ENCODE measurements at regions not wholly inside any gene's neighbourhood (a gene's known extent, or its start where the extent isn't known, plus 50 kb on each side); places are given as distances from the start of the nearest gene placed in this dataset.

DNA sequence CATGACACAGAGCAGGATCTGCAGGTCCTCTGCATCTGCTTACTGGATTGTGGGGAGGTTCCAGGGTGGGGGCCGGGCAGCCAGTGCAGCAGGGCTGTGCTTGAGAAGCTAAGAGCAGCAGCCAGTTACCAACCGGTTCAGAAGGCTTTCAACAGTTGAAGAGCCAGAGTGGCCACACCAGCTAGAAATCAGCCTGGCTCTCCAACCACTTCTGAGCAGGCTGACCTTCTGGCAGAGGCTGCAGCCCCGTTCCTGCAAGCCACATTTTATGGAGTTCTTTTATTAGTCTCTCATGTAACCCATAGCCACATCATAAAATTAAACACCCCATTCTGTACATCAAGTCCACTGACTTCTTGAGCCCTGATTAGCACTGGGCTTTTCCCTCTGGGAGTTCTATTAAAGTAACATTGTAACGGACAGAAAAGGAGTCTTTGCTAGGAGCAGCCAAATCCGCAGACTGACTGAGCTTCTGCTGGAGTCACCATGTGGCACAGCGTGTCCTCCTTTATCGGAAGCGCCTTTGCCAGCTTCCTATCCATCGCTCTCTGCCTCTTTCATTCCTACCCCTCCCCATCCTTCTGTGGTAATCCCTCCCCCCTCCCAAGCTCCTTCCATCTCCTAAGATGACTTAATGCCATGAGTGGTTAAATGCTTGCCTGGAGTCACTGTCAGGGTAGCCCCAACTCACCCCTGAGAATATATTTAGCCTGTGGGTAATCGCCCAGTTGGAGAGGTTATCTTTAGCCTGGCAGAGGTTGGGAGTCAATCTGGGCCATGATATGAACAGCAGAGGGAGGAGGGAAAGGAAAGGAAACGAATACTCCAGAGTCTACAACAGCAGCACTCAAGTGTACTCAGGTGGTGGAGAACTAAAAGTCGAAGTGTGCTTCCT, 138.5 kb upstream of the HES1 start:
- DNase-seq (ENCODE audit: low read depth, low spot score): no peak
- in situ Hi-C loops (cut with HindIII; ENCODE audit: low sequenced_read_pairs): no loop called here
- no peak for TF ChIP-seq CTCF (IDR thresholded peaks at IDR 0.05; ENCODE audit: low read depth, low read length)

DNA sequence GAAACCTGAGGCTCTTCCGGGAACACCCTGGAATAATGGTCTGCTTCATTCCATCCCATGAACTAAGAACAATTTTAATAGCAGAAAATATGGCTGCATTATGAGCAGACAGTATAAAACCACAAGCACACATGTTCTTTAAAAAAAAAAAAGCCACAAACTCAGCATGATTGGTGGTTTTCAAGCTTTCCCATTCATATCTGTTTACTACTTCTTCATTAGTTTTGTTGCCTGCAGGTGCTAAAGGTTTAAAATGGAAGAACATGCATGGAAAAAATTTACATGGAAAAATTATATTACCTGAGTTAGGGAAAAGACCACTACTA, 137.9 kb upstream of the HES1 start:
- TF ChIP-seq CTCF (IDR thresholded peaks at IDR 0.05; ENCODE audit: low read depth, low read length): no peak
- DNase-seq (ENCODE audit: low read depth, low spot score): no peak
- H3K4me3 ChIP-seq (ENCODE audit: low read depth, low read length): no peak overlapping the region
- in situ Hi-C loops (cut with HindIII; ENCODE audit: low sequenced_read_pairs): no loop called here

More for the DNA sequence above, 138.5 kb upstream of the HES1 start:
- no peak overlapping the region for H3K4me3 ChIP-seq (ENCODE audit: low read depth, low read length)

GRCh38 chr3:193998628-193999195, 137.2 kb upstream of the HES1 start:
- no peak overlapping the region for H3K4me3 ChIP-seq (ENCODE audit: low read depth, low read length)
- no peak for TF ChIP-seq CTCF (IDR thresholded peaks at IDR 0.05; ENCODE audit: low read depth, low read length)
- in situ Hi-C loops (cut with HindIII; ENCODE audit: low sequenced_read_pairs): no loop called here
- DNase-seq (ENCODE audit: low read depth, low spot score): no peak

DNA sequence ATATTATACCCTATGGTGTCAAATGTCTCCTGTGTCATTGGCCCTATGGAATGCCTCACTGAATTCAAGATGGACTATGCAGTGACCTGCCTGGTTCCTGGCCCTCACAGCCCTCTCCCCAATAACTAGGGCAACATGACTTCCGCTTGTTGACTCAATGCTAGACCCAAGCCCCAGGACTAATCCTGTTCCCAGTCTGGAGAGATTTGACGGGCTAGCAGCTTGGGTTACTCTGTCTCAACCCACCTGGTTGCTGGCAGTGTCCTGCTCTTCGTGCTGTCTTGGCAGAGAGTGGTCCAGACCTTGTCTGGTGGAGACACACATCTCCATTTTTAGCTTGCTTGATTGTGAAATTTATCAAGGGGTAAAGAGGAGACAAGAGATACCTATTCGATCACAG, 135.8 kb upstream of the HES1 start:
- in situ Hi-C loops (cut with HindIII; ENCODE audit: low sequenced_read_pairs): no loop called here
- TF ChIP-seq CTCF (IDR thresholded peaks at IDR 0.05; ENCODE audit: low read depth, low read length): no peak
- DNase-seq (ENCODE audit: low read depth, low spot score): no peak
- no peak overlapping the region for H3K4me3 ChIP-seq (ENCODE audit: low read depth, low read length)

GRCh38 chr3:194000712-194001111, 135.2 kb upstream of the HES1 start:
- in situ Hi-C loops (cut with HindIII; ENCODE audit: low sequenced_read_pairs): no loop called here
- H3K4me3 ChIP-seq (ENCODE audit: low read depth, low read length): no peak overlapping the region
- TF ChIP-seq CTCF (IDR thresholded peaks at IDR 0.05; ENCODE audit: low read depth, low read length): no peak
- no peak for DNase-seq (ENCODE audit: low read depth, low spot score)

- in situ Hi-C loops (cut with HindIII; ENCODE audit: low sequenced_read_pairs): no loop called here
- TF ChIP-seq CTCF (IDR thresholded peaks at IDR 0.05; ENCODE audit: low read depth, low read length): no peak
- no peak for DNase-seq (ENCODE audit: low read depth, low spot score)
These were observed 134.1 kb upstream of the HES1 start for GRCh38 chr3:194001728-194002459.

More at GRCh38 chr3:194001728-194002459, 134.1 kb upstream of the HES1 start:
- no peak overlapping the region for H3K4me3 ChIP-seq (ENCODE audit: low read depth, low read length)

Measured in astrocyte of the spinal cord (primary cell).